ENCODE measurements at regions not wholly inside any gene's neighbourhood (a gene's known extent, or its start where the extent isn't known, plus 50 kb on each side); places are given as distances from the start of the nearest gene placed in this dataset.

GRCh38 chr6:6801635-6802218 is 213.2 kb downstream of the LY86 start:
- 72 to 87% (median 75%) methylated on average over 9 of the region's 9 CpGs for WGBS, 5 donors
- Histone ChIP-seq H3K9me3 (no peaks in the 10 kb centered on the region), H3K36me3 (no peaks in the 10 kb centered on the region), H3K27ac (no peak overlapping the region), H3K4me3 (no peak overlapping the region), H3K4me1 (peaks cover 0 to 81% (median 38%) of the 10 kb centered on the region in 6 donors), H3K27me3 (replicated peaks in 1 of 7) (no peaks in the 10 kb centered on the region)
- no peak for TF ChIP-seq POLR2A (IDR thresholded peaks at IDR 0.05)
- TF ChIP-seq CTCF (IDR thresholded peaks at IDR 0.05 in 8 of 11, conservative IDR thresholded peaks at IDR 0.05 in 3 of 11) = no peak
- TF ChIP-seq POLR2AphosphoS5 (IDR thresholded peaks at IDR 0.05) = peak in 1 of 3 donors; percentile 62
- intact Hi-C loops (cut with DNase I; ENCODE audit: low total_unique reads) = no loop called here
- DNase-seq = no peak

- Histone ChIP-seq H3K27ac (peak overlapping the region in 4 of 8 donors; percentile 25 to 59 (median 30)), H3K36me3 (no peaks in the 10 kb centered on the region), H3K9me3 (no peaks in the 10 kb centered on the region), H3K27me3 (replicated peaks in 1 of 7) (no peaks in the 10 kb centered on the region), H3K4me1 (peaks cover 0 to 75% (median 44%) of the 10 kb centered on the region in 6 donors), H3K4me3 (no peak overlapping the region)
- peak; percentile 88 for DNase-seq
- TF ChIP-seq POLR2A (IDR thresholded peaks at IDR 0.05) = no peak
- peak in 1 of 3 donors; percentile 37 for TF ChIP-seq POLR2AphosphoS5 (IDR thresholded peaks at IDR 0.05)
- WGBS, 5 donors = 58 to 71% (median 62%) methylated on average over 18 of the region's 18 CpGs
- intact Hi-C loops (cut with DNase I; ENCODE audit: low total_unique reads) = no loop called here
Observed at GRCh38 chr6:6803180-6803977, 214.9 kb downstream of the LY86 start.

GRCh38 chr6:6804843-6805615 is 216.5 kb downstream of the LY86 start:
- intact Hi-C loops (cut with DNase I; ENCODE audit: low total_unique reads) = no loop called here
- no peak overlapping the region for H3K27ac ChIP-seq
- no peaks in the 10 kb centered on the region for H3K27me3 ChIP-seq (replicated peaks in 1 of 7)
- no peaks in the 10 kb centered on the region for H3K36me3 ChIP-seq
- 88 to 93% (median 91%) methylated on average over 6 to 8 of the region's 8 CpGs for WGBS, 5 donors
- no peak for DNase-seq
- peaks cover 0 to 59% (median 32%) of the 10 kb centered on the region in 6 donors for H3K4me1 ChIP-seq
- TF ChIP-seq POLR2AphosphoS5 (IDR thresholded peaks at IDR 0.05) (no peak), CTCF (IDR thresholded peaks at IDR 0.05 in 8 of 11, conservative IDR thresholded peaks at IDR 0.05 in 3 of 11) (no peak), POLR2A (IDR thresholded peaks at IDR 0.05) (no peak)
- H3K9me3 ChIP-seq = no peaks in the 10 kb centered on the region
- no peak overlapping the region for H3K4me3 ChIP-seq

- no peaks in the 10 kb centered on the region for H3K9me3 ChIP-seq
- peak overlapping the region in 3 of 8 donors; percentile 28 to 69 (median 50) for H3K27ac ChIP-seq
- intact Hi-C loops (cut with DNase I; ENCODE audit: low total_unique reads) = no loop called here
- H3K27me3 ChIP-seq (replicated peaks in 1 of 7) = no peaks in the 10 kb centered on the region
- H3K4me1 ChIP-seq = peaks cover 0 to 57% (median 40%) of the 10 kb centered on the region in 6 donors
- no peak for TF ChIP-seq POLR2A (IDR thresholded peaks at IDR 0.05)
- TF ChIP-seq CTCF (IDR thresholded peaks at IDR 0.05 in 8 of 11, conservative IDR thresholded peaks at IDR 0.05 in 3 of 11) = no peak
- TF ChIP-seq POLR2AphosphoS5 (IDR thresholded peaks at IDR 0.05) = peak in 1 of 3 donors; percentile 39
- 52 to 73% (median 59%) methylated on average over 12 of the region's 12 CpGs for WGBS, 5 donors
- no peak overlapping the region for H3K4me3 ChIP-seq
- no peaks in the 10 kb centered on the region for H3K36me3 ChIP-seq
- peak; percentile 87 for DNase-seq
Observed at GRCh38 chr6:6806844-6807518, 218.5 kb downstream of the LY86 start.
